ENCODE measurements at regions not wholly inside any gene's neighbourhood (a gene's known extent, or its start where the extent isn't known, plus 50 kb on each side); places are given as distances from the start of the nearest gene placed in this dataset.
A peak's percentile ranks its signal among the peaks of the same experiment; 100 is the strongest.

DNA sequence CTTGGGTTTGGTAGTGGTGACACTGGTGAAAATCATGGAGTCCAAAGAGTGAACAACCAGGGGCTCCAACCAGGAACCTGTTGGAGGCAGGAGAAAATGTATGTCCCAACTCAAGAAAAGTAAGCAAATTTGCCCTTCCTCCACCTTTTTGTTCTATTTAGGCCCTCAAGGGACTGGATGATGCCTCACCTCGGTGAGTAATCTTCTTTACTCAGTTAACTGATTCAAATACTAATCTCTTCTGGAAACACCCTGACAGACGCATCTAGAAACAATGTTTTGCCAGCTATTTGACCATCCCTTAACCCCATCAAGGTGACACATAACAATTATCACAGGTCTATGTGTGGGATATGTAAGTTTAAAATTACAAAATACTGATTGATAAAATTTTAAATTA, 272.4 kb upstream of the FOXG1 start:
- no peak for DNase-seq (ENCODE audit: insufficient read length, low spot score)
- TF ChIP-seq CTCF (IDR thresholded peaks at IDR 0.05; ENCODE audit: insufficient read depth, missing control alignments) = no peak
- peak; percentile 67 for FAIRE-seq

DNA sequence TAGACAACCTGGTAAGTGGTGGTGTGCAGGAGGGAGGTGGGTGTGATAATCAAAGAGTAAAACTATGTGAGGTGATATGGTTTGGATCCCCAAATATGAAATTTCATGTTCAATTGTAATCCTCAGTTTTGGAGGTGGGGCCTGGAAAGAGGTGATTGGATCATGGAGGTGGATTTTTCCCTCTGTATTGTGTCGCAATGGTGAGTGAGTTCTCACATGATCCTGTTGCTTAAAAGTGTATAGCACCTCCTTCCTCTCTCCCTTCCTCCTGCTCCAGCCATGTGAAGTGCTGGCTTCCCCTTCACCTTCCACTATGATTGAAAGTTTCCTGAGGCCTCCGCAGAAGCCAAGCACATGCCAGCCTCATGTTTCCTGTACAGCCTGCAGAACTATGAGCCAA, 270.2 kb upstream of the FOXG1 start:
- DNase-seq (ENCODE audit: insufficient read length, low spot score) (no peak), FAIRE-seq (no peak)
- TF ChIP-seq CTCF (IDR thresholded peaks at IDR 0.05; ENCODE audit: insufficient read depth, missing control alignments) = no peak

DNA sequence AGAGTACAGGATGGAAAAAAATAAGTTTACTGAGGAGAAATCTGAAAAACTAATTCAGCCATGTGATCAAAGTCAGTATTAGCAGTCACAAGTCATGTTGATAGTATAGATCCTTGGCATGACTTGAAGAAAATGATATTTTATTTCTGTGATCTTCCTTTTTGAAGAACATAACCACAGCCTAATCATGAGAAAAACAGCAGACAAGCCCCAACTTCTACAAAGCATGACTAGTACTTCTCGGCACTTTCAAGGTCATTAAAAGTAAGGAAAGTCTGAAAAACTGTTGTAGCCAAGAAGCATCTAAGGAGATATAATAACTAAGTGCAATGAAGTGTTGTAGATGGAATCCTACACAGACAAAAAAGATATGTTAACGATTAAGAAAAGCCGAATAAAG, 264.1 kb upstream of the FOXG1 start:
- no peak for TF ChIP-seq CTCF (IDR thresholded peaks at IDR 0.05; ENCODE audit: insufficient read depth, missing control alignments)
- FAIRE-seq = no peak
- no peak for DNase-seq (ENCODE audit: insufficient read length, low spot score)

DNA sequence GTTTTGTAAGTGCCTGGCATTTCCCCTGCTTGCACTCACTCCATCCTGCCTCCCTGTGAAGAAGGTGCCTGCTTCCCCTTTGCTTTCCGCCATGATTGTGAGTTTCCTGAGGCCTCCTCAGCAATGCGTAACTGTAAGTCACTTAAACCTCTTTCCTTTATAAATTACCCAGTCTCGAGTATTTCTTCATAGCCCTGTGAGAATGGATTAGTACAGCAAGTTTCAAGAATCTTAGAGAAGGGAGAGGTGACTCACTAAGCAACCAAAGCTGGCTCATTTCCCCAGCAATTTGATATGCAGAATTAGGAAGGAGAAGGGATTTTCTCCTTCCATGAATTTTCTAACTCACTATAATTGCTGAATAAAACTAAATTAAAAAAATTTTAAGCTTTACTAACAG, 251.0 kb upstream of the FOXG1 start:
- no peak for TF ChIP-seq CTCF (IDR thresholded peaks at IDR 0.05; ENCODE audit: insufficient read depth, missing control alignments)
- DNase-seq (ENCODE audit: insufficient read length, low spot score) = no peak
- no peak for FAIRE-seq

DNA sequence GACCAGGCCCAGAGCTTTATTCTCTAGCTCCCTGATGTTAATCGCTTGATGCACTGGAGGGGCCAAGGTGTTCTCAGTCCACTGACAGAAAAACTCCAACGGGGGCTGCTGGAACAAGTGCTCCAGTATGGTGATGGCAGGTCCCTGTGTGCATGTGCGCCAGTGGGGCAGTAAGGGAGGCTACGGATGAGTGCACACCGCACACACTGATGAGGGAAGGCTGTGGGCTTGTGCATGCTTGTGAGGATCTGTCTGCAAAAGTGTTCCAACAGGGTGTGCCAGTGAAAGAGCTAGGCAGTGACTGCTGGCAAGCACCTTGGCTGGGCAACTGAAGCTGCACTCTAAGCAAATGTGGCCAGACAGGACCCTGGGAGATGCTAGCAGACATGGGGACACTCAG, 229.7 kb upstream of the FOXG1 start:
- no peak for FAIRE-seq
- no peak for TF ChIP-seq CTCF (IDR thresholded peaks at IDR 0.05; ENCODE audit: insufficient read depth, missing control alignments)
- no peak for DNase-seq (ENCODE audit: insufficient read length, low spot score)

DNA sequence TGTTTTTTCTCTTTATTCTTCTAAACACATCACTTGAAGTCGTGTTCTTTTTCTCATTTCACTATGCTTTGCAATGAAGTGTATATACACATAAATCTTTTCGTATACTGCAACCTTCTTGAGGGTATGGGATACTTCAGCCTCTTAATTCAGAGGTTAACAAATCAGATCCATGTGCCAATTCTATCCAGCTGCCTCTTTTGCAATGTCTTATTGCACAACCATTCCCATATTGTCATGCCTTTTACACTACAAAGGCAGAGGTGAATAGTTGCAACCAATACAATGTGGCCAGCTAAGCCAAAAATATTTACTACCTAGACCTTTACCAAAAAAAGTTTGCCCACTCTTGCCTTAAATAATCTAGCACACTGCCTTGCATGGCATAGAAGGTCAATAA, 224.5 kb upstream of the FOXG1 start:
- TF ChIP-seq CTCF (IDR thresholded peaks at IDR 0.05; ENCODE audit: insufficient read depth, missing control alignments) = no peak
- DNase-seq (ENCODE audit: insufficient read length, low spot score) = no peak
- FAIRE-seq = no peak

DNA sequence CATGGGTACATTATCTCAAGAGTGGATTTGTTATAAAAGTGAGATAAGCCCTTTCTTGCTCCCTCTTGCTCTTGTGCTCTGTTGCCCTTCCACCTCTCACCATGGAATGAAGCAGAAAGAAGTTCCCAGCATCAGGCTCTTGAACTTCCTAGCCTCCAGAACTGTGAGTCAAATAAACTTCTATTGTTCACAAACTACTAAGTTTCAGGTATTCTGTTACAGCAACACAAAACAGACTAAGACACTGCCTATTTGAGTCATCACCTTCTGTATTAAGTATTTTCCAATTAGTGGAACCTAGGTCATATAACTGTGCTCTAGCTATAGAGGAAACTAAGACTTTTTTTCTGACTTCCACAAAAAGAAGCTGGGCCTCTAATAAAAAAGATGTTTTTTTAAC, 201.2 kb upstream of the FOXG1 start:
- no peak for DNase-seq (ENCODE audit: insufficient read length, low spot score)
- no peak for FAIRE-seq
- TF ChIP-seq CTCF (IDR thresholded peaks at IDR 0.05; ENCODE audit: insufficient read depth, missing control alignments) = no peak
